ENCODE measurements at regions not wholly inside any gene's neighbourhood (a gene's known extent, or its start where the extent isn't known, plus 50 kb on each side); places are given as distances from the start of the nearest gene placed in this dataset.
"Not testable (repeated sequence)": the region's sequence is repeated elsewhere in the genome, so short reads cannot be mapped to it uniquely, and the experiment has no call there.

DNA sequence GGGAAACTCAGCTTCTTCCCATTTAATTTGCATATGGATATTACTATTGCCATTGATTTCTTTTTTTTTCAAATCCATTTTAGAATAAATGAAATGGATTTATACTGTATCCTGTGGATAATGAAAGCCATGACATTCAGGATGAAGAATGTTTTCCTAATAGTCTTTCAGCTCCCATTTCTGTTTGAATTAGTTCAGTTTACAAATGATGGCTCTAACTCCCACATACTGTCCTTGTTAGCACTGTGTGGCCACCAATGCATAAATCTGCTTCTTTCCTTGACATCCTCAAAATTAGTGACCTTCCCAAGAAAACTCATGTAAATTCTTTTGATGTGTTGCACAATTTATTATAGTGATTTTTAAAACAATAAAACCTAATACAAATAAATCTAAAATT is 693.2 kb upstream of the GJE1 start:
- DNase-seq: no peak

- DNase-seq: no peak
Observed at GRCh38 chr6:141437685-141438084, 695.0 kb upstream of the GJE1 start.

DNA sequence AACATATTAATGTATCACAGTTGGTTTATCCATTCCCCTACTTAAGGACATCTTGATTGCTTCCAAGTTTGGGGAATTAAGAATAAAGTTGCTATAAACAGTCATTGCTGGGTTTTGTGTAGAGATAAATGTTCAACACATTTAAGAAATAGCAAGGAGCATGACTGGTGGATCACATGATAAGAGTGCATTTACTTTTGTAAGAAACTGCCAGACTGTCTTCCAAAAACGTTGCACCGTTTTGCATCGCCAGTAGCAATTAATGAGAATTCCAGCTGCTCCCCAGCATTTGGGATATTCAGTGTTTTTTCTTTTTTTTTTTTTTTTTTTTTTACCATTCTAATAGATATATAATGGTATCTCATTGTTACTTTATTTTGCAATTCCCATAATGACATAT is 695.7 kb upstream of the GJE1 start:
- DNase-seq: no peak

DNA sequence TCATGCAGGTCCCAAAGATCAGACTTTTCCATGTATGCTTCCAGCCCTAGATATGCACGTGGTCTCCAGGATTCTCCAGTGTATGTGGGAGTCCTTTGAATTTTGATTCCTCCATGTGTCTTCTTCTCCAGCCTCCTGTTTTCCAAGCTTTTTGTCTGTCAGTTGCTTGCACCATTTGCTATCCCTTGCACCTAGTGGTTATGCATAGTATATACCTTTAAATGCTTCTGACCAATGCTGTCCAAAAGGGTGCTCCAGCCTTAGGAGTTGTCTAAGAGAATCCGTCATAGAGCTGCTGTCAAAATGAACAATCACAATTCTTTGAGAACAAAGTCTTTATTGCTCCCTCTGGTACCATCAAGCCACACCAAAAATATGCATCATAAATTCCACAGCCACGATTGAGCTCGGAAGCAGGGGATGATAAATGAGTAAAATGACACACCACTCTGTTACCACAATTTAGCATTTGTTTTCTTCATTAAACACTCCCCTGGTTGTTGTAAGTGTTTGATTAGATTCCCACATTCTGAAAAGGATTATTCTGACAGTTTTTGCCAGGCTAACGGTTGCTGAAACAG is 706.2 kb upstream of the GJE1 start:
- DNase-seq: no peak

DNA sequence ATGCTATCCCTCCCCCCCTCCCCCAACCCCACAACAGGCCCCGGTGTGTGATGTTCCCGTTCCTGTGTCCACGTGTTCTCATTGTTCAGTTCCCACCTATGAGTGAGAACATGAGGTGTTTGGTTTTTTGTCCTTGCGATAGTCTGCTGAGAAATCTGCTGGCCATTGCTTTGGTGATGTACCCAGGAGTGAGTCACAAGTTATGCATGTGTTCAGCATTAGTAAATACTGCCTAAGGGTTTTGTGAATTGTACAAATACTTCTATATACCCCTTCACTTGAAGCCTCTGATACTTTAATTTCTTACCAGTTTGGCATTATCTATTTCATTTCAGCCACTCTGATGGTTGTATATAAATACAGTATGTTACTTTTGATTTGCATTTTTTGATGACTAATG is 711.3 kb upstream of the GJE1 start:
- no peak for DNase-seq

DNA sequence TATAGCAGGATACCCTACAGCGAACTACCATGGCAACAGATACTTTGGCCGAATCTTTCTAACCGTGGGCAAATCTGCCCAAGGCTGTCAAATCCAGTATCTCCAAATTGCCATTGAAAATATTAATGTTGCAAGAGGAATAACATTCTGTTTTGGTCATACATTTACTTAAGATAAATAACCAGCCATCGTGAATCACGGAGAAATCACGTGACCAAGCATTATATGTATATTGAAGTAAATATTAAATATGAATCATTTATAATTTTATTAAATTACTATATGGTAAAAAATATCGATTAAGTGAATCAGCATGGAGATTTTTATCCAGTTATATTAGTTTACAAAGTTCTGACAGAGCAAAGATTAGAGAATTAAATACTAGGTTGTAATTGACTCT is 714.6 kb upstream of the GJE1 start:
- no peak for DNase-seq

- no peak for DNase-seq
Observed at GRCh38 chr6:141415896-141416295, 716.8 kb upstream of the GJE1 start.

DNA sequence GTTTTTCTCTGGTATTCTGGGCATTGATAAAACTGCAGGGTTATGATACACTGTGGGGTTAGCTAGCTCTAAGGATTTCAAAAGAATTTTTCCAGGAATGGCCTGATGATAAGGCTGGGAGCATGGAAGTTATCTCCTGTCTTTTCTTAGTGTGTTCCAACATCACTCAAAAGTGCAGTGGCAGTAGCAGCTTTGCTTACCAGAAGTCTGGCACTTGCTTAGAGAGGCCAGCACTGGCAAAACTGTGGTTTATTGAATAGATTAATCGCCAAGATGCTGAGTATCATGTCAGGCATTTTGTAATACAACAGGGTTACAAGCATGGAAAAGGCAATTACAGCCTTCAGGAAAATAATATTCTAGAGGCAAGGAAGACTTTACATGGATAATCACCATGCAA is 719.5 kb upstream of the GJE1 start:
- no peak for DNase-seq

- no peak for DNase-seq
Observed at GRCh38 chr6:141406761-141407160, 726.0 kb upstream of the GJE1 start.

DNA sequence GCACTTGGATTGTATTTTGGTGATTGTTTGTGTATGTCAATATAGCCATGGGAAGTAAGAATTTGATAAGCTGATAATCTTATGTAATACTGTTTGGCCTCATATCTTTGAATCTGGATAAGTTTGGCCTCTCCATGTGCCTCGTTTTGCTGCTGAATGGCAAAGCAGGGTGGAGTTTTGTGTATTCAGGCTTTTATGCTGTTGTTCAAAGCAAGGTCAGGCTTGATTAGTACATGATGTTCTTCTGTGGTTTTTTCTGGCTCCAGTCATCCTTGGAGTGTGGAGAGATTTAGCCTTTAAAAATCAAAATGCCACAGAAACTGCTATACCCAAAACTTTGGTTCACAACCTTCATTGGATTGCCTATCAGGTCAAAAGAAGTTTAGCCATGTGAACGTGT is 728.9 kb upstream of the GJE1 start:
- no peak for DNase-seq

DNA sequence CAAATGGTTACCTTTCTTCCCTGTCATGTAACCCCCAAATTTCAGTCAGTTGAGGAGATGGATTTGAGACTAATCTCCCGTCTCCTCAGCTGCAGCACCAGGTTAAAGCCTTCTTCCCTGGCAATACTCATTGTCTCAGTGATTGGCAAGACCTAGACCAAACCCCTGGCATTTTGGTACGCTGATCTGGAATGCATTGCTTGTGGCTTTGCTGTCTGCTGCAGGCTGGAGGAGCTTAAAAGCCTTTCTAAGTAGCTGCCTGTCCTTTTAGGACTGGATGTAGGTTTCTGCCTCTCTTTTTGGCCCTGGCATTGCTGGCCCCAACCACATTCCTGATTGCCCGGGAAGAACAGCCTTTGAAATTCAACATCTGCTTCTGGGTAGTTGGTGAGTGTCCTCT is 729.6 kb upstream of the GJE1 start:
- DNase-seq: no peak

DNA sequence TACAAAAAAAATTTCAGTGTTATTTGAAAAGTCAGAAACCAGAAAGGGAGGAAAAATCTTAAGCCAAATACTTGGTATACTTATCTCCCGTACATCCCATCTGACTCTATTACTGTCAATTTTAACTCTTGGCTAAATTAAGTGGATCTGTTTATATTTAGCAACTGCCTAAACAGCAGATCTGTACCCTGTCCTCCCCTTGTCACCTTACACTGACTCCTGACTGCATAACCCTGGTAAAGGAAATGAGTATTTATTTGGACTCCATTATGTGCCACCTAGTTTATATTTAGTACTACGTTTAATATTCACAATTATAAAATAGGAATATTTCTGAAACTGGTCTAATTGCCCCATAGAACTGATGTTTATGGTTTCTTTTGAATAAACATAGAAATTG is 730.2 kb upstream of the GJE1 start:
- no peak for DNase-seq

GRCh38 chr6:141401851-141402250 is 730.9 kb upstream of the GJE1 start:
- no peak for DNase-seq

DNA sequence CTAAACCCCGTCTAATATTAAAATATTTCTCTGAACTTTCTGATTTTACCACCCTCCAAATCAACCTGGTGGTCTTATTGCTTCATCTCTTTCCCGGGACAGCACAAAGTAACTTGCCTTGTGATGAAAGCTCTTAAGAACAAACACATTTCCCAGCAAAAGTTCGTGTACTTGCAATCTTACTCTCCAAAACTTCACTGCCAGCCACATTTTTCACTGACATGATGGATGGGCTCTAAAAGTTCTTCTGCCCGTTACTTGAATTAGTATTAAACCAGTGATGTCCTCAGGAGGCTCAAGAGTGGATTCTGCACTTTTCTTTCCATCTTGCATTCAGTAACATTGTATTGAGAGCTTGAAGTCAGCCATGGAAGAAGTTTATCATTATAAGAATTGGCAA is 731.6 kb upstream of the GJE1 start:
- no peak for DNase-seq

DNA sequence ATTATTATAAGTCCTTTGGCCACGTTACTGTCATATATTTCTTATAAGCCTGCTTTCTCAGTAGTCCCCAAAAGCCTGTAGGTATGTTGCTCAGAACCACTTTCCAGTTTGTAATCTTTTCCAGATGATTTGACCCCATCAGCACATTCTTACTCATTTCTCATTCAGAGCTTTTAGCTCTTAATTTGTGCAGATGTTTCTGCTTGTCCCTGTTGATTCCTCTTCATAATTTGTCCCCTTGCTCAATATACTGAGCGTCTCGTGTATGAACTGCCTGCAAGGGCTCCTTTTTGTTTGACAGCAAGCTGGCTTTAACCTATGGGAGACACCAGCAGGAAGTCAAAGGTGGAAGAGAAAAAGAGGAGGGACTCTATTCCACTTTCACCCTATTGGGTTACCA is 733.8 kb upstream of the GJE1 start:
- DNase-seq: no peak

- DNase-seq: no peak
Observed at GRCh38 chr6:141395443-141396008, 737.2 kb upstream of the GJE1 start.

- DNase-seq: no peak
Observed at GRCh38 chr6:141394565-141395051, 738.1 kb upstream of the GJE1 start.

GRCh38 chr6:141394125-141394536 is 738.6 kb upstream of the GJE1 start:
- DNase-seq: no peak

DNA sequence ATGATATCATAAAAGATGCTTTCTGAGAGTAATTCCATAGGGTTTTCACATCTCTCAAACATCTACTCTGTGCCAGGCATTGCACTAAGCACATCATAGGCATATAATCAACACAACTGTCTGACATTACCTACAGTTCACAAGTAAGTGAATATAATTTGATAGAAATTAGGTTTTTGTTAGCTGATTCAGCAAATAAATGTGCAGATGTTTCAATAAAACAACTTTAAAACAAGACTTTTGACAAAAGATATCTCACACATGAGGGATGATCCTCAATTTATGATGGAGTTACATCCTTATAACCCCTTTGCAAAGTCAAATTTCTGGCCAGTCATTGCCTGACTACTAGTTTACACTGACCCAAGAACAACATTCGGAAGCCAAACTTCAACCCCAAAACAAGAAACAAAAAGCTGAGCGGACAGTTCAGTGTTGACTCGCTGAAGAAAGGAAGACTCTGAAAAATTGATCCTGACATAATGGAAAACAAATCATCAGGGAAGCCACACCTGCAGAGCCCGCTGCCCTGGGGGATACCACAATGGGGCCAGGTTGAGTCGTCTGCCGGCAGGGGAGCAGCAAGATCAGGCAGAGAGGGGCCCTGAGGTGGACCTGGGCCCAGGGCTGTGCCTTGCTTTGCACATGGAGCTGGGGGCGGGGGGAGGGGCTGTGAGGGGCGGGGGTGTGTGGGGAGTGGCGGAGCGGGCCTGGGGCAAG is 739.2 kb upstream of the GJE1 start:
- no peak for DNase-seq

DNA sequence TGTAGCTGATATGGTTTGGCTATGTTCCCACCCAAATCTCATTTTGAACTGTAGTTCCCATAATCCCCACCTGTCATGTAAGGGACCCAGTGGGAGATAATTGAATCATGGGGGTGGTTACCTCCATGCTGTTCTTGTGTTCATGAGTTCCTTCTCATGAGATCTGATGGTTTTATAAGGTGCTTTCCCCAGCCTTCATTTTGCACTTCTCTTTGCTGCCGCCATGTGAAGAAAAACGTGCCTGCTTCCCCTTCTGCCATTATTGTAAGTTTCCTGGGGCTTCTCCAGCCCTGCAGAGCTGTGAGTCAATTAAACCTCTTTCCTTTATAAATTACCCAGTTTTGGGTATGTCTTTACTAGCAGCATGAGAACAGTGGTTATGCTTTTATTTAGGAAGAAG is 741.6 kb upstream of the GJE1 start:
- DNase-seq: not testable (repeated sequence)

- no peak for DNase-seq
Observed at GRCh38 chr6:141388666-141389065, 744.1 kb upstream of the GJE1 start.

- DNase-seq: no peak
Observed at GRCh38 chr6:141370438-141370837, 762.3 kb upstream of the GJE1 start.

DNA sequence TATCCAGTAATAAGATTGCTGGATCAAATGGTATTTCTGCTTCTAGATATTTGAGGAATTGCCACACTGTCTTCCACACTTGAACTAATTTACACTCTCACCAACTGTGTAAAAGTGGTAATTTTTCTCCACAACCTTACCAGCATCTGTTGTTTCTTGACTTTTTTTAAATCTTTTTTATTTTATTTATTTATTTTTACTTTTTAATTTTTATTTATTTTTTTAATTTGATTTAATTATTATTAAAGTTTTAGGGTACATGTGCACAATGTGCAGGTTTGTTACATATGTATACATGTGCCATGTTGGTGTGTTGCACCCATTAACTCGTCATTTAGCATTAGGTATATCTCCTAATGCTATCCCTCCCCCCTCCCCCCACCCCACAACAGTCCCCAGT is 765.9 kb upstream of the GJE1 start:
- DNase-seq: not testable (repeated sequence)

- DNase-seq: no peak
Observed at GRCh38 chr6:141364694-141365093, 768.0 kb upstream of the GJE1 start.

- DNase-seq: no peak
Observed at GRCh38 chr6:141364232-141364631, 768.5 kb upstream of the GJE1 start.

Measured in NCI-H2081 (cell line).